Endothelial cell of umbilical vein (primary cell): ENCODE measurements at regions not wholly inside any gene's neighbourhood (a gene's known extent, or its start where the extent isn't known, plus 50 kb on each side); places are given as distances from the start of the nearest gene placed in this dataset.

Source experiments
- BruUV-seq: library from RNA; stranded (reverse); fragments of 400-500 nt; replicated peaks from 2 replicates; lab custom pipeline; 2021; lab: Mats Ljungman, UMichigan
- CTCF ChIA-PET: fragments of 300-600, 350-600 bp; sonication (Branson Sonifier 250); formaldehyde crosslinking; loops from one replicate; lab custom pipeline; 2021; ENCODE audit warnings: antibody characterized with exemption, inconsistent platforms; lab: Charles Lee
- POLR2A ChIA-PET: fragments of 300-600, 350-600 bp; sonication (Branson Sonifier 250); formaldehyde crosslinking; loops from one replicate; lab custom pipeline; 2021; ENCODE audit warnings: antibody characterized with exemption, inconsistent platforms; lab: Charles Lee
- DNase-seq: peaks from one replicate; pipeline ENCODE4 v3.0.0-alpha.2; 2011; ENCODE audit warnings: low read depth, low spot score
- FAIRE-seq: peaks from 2 replicates; lab custom pipeline; 2011; peaks lifted over from hg19 to GRCh38; lab: Jason Lieb, UNC
- H2AFZ ChIP-seq: 2 replicates; pipeline ENCODE4 v1.6.0; 2012; ENCODE audit warnings: low read depth, low read length, control low read depth, inconsistent platforms
- H3K27ac ChIP-seq: 2 replicates; pipeline ENCODE4 v1.5.1; 2011; ENCODE audit warnings: low read depth, mild to moderate bottlenecking, control low read depth, low read length, moderate library complexity; ENCODE audit not compliant: insufficient read depth
- H3K27me3 ChIP-seq, 2 experiments: 2 replicates each; pipeline versions ENCODE4 v1.6.0 to v1.6.1; 2011; ENCODE audit warnings: low read length in 2 of 2, mixed read lengths in 1 of 2; ENCODE audit not compliant: control insufficient read depth in 2 of 2, insufficient read depth in 2 of 2
- H3K36me3 ChIP-seq, 2 experiments: 2 replicates in 1 of 2; 3 replicates in 1 of 2; pipeline ENCODE4 v1.5.1; 2011; ENCODE audit warnings: low read length in 2 of 2, mild to moderate bottlenecking in 1 of 2, moderate library complexity in 1 of 2; ENCODE audit not compliant: control insufficient read depth in 2 of 2, insufficient read depth in 2 of 2; ENCODE audit errors: extremely low read depth in 1 of 2
- H3K4me1 ChIP-seq: 3 replicates; pipeline ENCODE4 v1.5.1; 2011; ENCODE audit warnings: mild to moderate bottlenecking, low read length; ENCODE audit not compliant: control insufficient read depth, insufficient read depth; ENCODE audit errors: extremely low read depth
- H3K4me2 ChIP-seq: 2 replicates; pipeline ENCODE4 v1.6.1; 2011; ENCODE audit warnings: low read length, control low read depth, mixed read lengths; ENCODE audit not compliant: insufficient read depth
- H3K4me3 ChIP-seq, 3 experiments: fragments of 200-600 bp in 1 of 3; sonication (generic), shearing (Covaris generic) in 1 of 3; replicated peaks in 1 of 3; 2 replicates each; pipeline ENCODE4 v1.5.1; 2011 to 2016; ENCODE audit warnings: control low read depth in 3 of 3, low read length in 3 of 3, mild to moderate bottlenecking in 2 of 3, inconsistent platforms in 1 of 3, low read depth in 1 of 3, moderate library complexity in 1 of 3; ENCODE audit not compliant: insufficient read depth in 1 of 3
- H3K79me2 ChIP-seq: 2 replicates; pipeline ENCODE4 v1.6.0; 2012; ENCODE audit warnings: low read length, inconsistent platforms; ENCODE audit not compliant: control insufficient read depth, insufficient read depth
- H3K9ac ChIP-seq: replicated peaks from 2 replicates; pipeline ENCODE3; 2011; ENCODE audit warnings: low read length, control low read depth; ENCODE audit not compliant: insufficient read depth; ENCODE audit errors: extremely low read depth
- H3K9me1 ChIP-seq: replicated peaks from 3 replicates; pipeline ENCODE4 v1.6.0; 2011; ENCODE audit warnings: mild to moderate bottlenecking, low read length; ENCODE audit not compliant: control insufficient read depth, insufficient read depth; ENCODE audit errors: extremely low read depth
- H3K9me3 ChIP-seq: replicated peaks from 2 replicates; pipeline ENCODE4 v1.5.1; 2012; ENCODE audit warnings: low read length, inconsistent platforms; ENCODE audit not compliant: control insufficient read depth, insufficient read depth
- H4K20me1 ChIP-seq: replicated peaks from 2 replicates; pipeline ENCODE3; 2011; ENCODE audit warnings: mild to moderate bottlenecking, low read length; ENCODE audit not compliant: control insufficient read depth, insufficient read depth; ENCODE audit errors: extremely low read depth
- EZH2 ChIP-seq: IDR thresholded peaks from 2 replicates; pipeline ENCODE4 v1.6.1; 2012; ENCODE audit warnings: borderline replicate concordance, low read depth, mild to moderate bottlenecking, moderate library complexity, low read length, inconsistent platforms; ENCODE audit not compliant: severe bottlenecking
- FOS ChIP-seq: IDR thresholded peaks from 2 replicates; pipeline ENCODE4 v1.6.1; 2011; ENCODE audit warnings: mild to moderate bottlenecking, low read length, moderate library complexity, borderline replicate concordance; ENCODE audit not compliant: insufficient read depth
- GATA2 ChIP-seq: IDR thresholded peaks from 2 replicates; pipeline ENCODE4 v1.7.0; 2011; ENCODE audit warnings: low read depth, mild to moderate bottlenecking, moderate library complexity, mixed read lengths, low read length; ENCODE audit not compliant: insufficient read length, insufficient read depth
- JUN ChIP-seq: IDR thresholded peaks from 2 replicates; pipeline ENCODE4 v1.6.1; 2011; ENCODE audit warnings: borderline replicate concordance, low read depth; ENCODE audit not compliant: insufficient read length, insufficient read depth
- MYC ChIP-seq: IDR thresholded peaks from one replicate; pipeline ENCODE4 v1.6.1; 2011; ENCODE audit warnings: mild to moderate bottlenecking, low read depth, low read length
- POLR2A ChIP-seq: IDR thresholded peaks from 2 replicates; pipeline ENCODE4 v1.6.1; 2012; ENCODE audit warnings: low read depth, mild to moderate bottlenecking, control low read depth, low read length
- POLR2AphosphoS5 ChIP-seq: IDR thresholded peaks from 2 replicates; pipeline ENCODE4 v1.6.1; 2012; ENCODE audit warnings: low read depth, mild to moderate bottlenecking, control low read depth, low read length, moderate library complexity; ENCODE audit not compliant: insufficient read depth
- dilution Hi-C: fragments of 300-500 bp; cut with MboI; formaldehyde crosslinking; loops from one replicate; pipeline ENCODE4 v1.15.0; 2019; ENCODE audit warnings: low sequenced_read_pairs; ENCODE audit not compliant: extremely low pct_ligation_motif_present
- intact Hi-C: fragments of 100-400 bp; cut with micrococcal nuclease; formaldehyde crosslinking; loops from one replicate; pipeline ENCODE4 v1.10.0; 2022
- TF ChIP-seq, protein P1 (sequence below), 2 donors: IDR thresholded peaks; 1 replicate in 1 of 2; 2 replicates in 1 of 2; pipeline ENCODE4 v1.5.1; 2011; ENCODE audit warnings: low read length in 2 of 2, mild to moderate bottlenecking in 2 of 2, moderate library complexity in 2 of 2, control low read depth in 1 of 2, inconsistent platforms in 1 of 2, low read depth in 1 of 2; ENCODE audit not compliant: insufficient read depth in 1 of 2; ENCODE audit errors: extremely low read depth in 1 of 2
- TF ChIP-seq, protein P2 (sequence below): IDR thresholded peaks from 2 replicates; pipeline ENCODE4 v1.6.1; 2011; ENCODE audit not compliant: insufficient read depth, insufficient read length

DNA sequence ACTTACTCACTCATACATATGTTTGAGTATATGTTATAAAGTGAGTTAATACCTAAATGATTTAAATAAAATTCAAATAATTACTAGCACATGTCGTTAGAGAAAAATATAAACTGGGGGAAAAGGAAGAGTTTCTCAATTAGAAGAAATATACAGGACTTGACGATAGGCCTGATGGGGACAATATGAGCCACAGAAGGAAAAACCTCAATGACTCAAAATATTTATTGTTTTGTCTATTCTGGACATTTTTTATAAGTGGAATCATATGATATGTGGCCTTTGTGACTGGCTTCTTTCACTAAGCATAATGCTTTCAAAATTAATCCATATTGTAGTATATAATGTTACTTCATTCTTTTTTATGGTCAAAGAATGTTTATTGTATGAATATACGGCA is 339.2 kb upstream of the PMFBP1 start:
- Histone ChIP-seq H3K9ac (no peak overlapping the region), H3K4me3 (no peak overlapping the region), H3K4me1 (no peaks in the 10 kb centered on the region), H3K79me2 (no peaks in the 10 kb centered on the region), H3K9me1 (no peaks in the 10 kb centered on the region), H3K9me3 (no peaks in the 10 kb centered on the region), H2AFZ (no peak overlapping the region), H3K36me3 (no peaks in the 10 kb centered on the region), H3K27me3 (no peaks in the 10 kb centered on the region), H3K27ac (no peak overlapping the region), H3K4me2 (no peak overlapping the region), H4K20me1 (no peaks in the 10 kb centered on the region)
- no peak for FAIRE-seq
- TF ChIP-seq, protein P1, sequence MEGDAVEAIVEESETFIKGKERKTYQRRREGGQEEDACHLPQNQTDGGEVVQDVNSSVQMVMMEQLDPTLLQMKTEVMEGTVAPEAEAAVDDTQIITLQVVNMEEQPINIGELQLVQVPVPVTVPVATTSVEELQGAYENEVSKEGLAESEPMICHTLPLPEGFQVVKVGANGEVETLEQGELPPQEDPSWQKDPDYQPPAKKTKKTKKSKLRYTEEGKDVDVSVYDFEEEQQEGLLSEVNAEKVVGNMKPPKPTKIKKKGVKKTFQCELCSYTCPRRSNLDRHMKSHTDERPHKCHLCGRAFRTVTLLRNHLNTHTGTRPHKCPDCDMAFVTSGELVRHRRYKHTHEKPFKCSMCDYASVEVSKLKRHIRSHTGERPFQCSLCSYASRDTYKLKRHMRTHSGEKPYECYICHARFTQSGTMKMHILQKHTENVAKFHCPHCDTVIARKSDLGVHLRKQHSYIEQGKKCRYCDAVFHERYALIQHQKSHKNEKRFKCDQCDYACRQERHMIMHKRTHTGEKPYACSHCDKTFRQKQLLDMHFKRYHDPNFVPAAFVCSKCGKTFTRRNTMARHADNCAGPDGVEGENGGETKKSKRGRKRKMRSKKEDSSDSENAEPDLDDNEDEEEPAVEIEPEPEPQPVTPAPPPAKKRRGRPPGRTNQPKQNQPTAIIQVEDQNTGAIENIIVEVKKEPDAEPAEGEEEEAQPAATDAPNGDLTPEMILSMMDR (IDR thresholded peaks at IDR 0.05; ENCODE audit: extremely low read depth in 1 of 2, insufficient read depth in 1 of 2, low read depth in 1 of 2, low read length in 2 of 2): no peak
- TF ChIP-seq POLR2AphosphoS5: no peak
- no peak for TF ChIP-seq MYC
- TF ChIP-seq, protein P2, sequence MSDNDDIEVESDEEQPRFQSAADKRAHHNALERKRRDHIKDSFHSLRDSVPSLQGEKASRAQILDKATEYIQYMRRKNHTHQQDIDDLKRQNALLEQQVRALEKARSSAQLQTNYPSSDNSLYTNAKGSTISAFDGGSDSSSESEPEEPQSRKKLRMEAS: no peak
- no peak for TF ChIP-seq POLR2A
- dilution Hi-C loops (no loop called here), intact Hi-C loops (no loop called here)
- POLR2A ChIA-PET: no interaction called here
- CTCF ChIA-PET: interaction anchor here (1.1 kb wide), 1 partner anchor 8 kb away, joined by 4 read pairs; no protein-coding TSS in a partner anchor
- BruUV-seq: no TSS peak
- DNase-seq: no peak

DNA sequence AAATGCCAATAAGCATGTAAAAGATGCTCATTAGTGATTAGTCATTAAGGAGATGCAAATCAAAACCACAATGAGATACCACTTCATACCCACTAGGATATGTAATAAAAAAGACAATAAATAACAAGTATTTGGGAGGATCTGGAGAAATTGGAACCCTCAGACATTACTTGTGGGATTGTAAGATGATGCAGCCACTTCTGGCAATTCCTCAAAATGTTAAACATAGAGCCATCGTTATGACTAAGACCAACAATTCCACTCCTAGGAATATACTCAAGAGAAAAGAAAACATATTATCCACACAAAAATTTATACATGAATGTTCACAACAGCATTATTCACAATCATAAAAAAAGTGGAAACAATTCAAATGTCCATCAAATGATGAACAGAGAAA is 336.2 kb upstream of the PMFBP1 start:
- no peaks in the 10 kb centered on the region for H3K4me1 ChIP-seq
- ChIA-PET POLR2A (no interaction called here), CTCF (no interaction called here)
- no peak overlapping the region for H3K27ac ChIP-seq
- H2AFZ ChIP-seq: no peak overlapping the region
- no peaks in the 10 kb centered on the region for H4K20me1 ChIP-seq
- FAIRE-seq (no peak), DNase-seq (no peak)
- no peak overlapping the region for H3K4me2 ChIP-seq
- dilution Hi-C loops (no loop called here), intact Hi-C loops (loop anchor here (10.0 kb wide), 1 partner anchor 157 kb away; no protein-coding TSS in a partner anchor)
- no peaks in the 10 kb centered on the region for H3K27me3 ChIP-seq
- TF ChIP-seq FOS (no peak), GATA2 (no peak), POLR2A (no peak), JUN (no peak), POLR2AphosphoS5 (no peak), EZH2 (no peak), MYC (no peak)
- TF ChIP-seq, protein P1 (IDR thresholded peaks at IDR 0.05; ENCODE audit: extremely low read depth in 1 of 2, insufficient read depth in 1 of 2, low read depth in 1 of 2, low read length in 2 of 2): no peak
- TF ChIP-seq, protein P2: no peak
- no TSS peak for BruUV-seq
- H3K36me3 ChIP-seq: no peaks in the 10 kb centered on the region
- no peaks in the 10 kb centered on the region for H3K79me2 ChIP-seq
- no peaks in the 10 kb centered on the region for H3K9me1 ChIP-seq
- no peak overlapping the region for H3K9ac ChIP-seq
- H3K4me3 ChIP-seq: no peak overlapping the region
- no peaks in the 10 kb centered on the region for H3K9me3 ChIP-seq
